ENCODE measurements at regions not wholly inside any gene's neighbourhood (a gene's known extent, or its start where the extent isn't known, plus 50 kb on each side); places are given as distances from the start of the nearest gene placed in this dataset.

DNA sequence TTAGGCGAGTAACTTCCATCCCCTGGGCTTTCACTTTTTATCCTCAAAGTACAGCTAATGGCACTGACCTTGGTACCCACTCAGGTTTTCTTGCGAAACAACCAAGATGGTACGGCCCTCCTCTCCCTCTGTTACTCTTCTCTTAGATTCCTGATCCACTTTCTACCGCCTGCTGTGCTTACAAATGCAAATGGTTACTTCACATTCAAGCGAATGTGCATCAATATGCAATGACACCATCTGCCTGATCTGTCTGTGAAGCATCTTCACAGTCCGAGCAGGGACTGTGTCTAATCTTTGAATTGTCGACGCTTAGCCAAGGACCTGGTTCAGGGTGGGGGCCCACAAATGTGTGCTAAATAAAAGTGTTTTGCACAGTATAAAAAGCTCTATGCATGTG is 112.2 kb downstream of the TRIB2 start:
- Histone ChIP-seq H3K9me3 (no peaks in the 10 kb centered on the region), H3K4me3 (no peak overlapping the region), H3K27ac (no peak overlapping the region), H3K4me2 (no peak overlapping the region), H3K4me1 (no peaks in the 10 kb centered on the region)
- DNase-seq (ENCODE audit: low read depth in 1 of 2, low spot score in 1 of 2), result no peak
- no peak for TF ChIP-seq RCOR1 (IDR thresholded peaks at IDR 0.05; ENCODE audit: low read depth, low read length)
- no peak for TF ChIP-seq SMC3 (IDR thresholded peaks at IDR 0.05)
- TF ChIP-seq TFCP2L1 (CRISPR knock-in tag; IDR thresholded peaks at IDR 0.05), result no peak
- no peak for TF ChIP-seq EP300 (IDR thresholded peaks at IDR 0.05)
- POLR2A ChIA-PET, result no interaction called here
- WGBS (ENCODE audit: missing lambda C conversion rate), result 35% methylated on average over 8 of the region's 8 CpGs
- CTCF ChIA-PET, result interaction anchor here (1.0 kb wide), 1 partner anchor 10 kb away, joined by 3 read pairs; no protein-coding TSS in a partner anchor
- no peak for FAIRE-seq
- no peak for ATAC-seq

DNA sequence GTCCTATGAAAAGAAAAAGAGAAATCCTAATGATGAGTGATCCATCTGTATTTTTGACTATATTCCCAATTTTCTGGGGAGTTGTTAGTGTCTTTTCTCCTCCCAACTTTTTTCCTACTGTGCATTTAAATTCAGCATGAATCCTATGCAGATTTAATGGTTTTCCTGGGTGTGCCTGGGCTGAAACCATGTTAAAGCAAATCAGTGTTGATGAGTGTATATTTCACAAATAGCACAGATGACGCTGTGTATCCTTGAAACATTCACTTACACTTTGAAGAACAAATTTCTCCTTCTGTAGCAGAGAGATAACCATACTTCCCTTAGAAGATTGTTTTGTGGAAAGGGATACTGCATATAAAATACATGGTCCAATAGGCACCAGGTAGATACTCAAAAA is 114.3 kb downstream of the TRIB2 start:
- Histone ChIP-seq H3K9me3 (no peaks in the 10 kb centered on the region), H3K4me1 (no peaks in the 10 kb centered on the region), H3K27ac (no peak overlapping the region), H3K4me2 (no peak overlapping the region), H3K4me3 (no peak overlapping the region)
- TF ChIP-seq KDM5A (IDR thresholded peaks at IDR 0.05), result no peak
- TF ChIP-seq, protein P1, sequence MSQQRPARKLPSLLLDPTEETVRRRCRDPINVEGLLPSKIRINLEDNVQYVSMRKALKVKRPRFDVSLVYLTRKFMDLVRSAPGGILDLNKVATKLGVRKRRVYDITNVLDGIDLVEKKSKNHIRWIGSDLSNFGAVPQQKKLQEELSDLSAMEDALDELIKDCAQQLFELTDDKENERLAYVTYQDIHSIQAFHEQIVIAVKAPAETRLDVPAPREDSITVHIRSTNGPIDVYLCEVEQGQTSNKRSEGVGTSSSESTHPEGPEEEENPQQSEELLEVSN (IDR thresholded peaks at IDR 0.05; ENCODE audit: borderline replicate concordance, low read depth), result no peak
- TF ChIP-seq POLR2A (IDR thresholded peaks at IDR 0.05; ENCODE audit: low read length), result no peak
- TF ChIP-seq HDAC2 (IDR thresholded peaks at IDR 0.05), result no peak
- no peak for ATAC-seq
- 3% methylated on average over 1 of the region's 1 CpG for WGBS (ENCODE audit: missing lambda C conversion rate)
- no peak for FAIRE-seq
- no peak for DNase-seq (ENCODE audit: low read depth in 1 of 2, low spot score in 1 of 2)
- CTCF ChIA-PET, result no interaction called here
- POLR2A ChIA-PET, result no interaction called here

DNA sequence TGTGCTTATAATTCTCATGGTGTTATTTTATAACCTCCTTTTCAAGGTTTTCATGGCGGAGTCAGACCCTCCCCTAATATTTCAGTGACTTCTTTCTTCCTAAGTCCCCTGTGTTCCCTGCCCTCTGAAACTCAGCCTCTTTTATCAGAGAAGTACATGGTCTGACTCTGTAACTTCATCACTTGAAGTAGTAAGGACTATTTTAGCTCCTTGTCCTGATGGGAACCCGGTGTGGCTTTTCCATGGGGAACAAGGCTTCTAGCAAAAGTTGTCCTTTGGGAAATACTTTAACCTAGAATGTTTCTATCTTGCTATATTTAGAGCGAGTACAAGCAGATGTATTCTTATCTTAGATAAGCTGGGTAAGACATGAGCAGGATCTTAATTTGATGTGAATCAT is 117.5 kb downstream of the TRIB2 start:
- ChIA-PET CTCF (no interaction called here), POLR2A (no interaction called here)
- Histone ChIP-seq H3K9me3 (no peaks in the 10 kb centered on the region), H3K27ac (no peak overlapping the region), H3K4me1 (no peaks in the 10 kb centered on the region), H3K4me2 (no peak overlapping the region), H3K4me3 (no peak overlapping the region)
- FAIRE-seq, result no peak
- ATAC-seq, result no peak
- WGBS (ENCODE audit: missing lambda C conversion rate), result 1% methylated on average over 3 of the region's 3 CpGs
- no peak for DNase-seq (ENCODE audit: low read depth in 1 of 2, low spot score in 1 of 2)
- no peak for TF ChIP-seq EP300 (IDR thresholded peaks at IDR 0.05)
- TF ChIP-seq NFE2L2 (conservative IDR thresholded peaks at IDR 0.05; ENCODE audit: low read length), result no peak
- TF ChIP-seq, protein P2, sequence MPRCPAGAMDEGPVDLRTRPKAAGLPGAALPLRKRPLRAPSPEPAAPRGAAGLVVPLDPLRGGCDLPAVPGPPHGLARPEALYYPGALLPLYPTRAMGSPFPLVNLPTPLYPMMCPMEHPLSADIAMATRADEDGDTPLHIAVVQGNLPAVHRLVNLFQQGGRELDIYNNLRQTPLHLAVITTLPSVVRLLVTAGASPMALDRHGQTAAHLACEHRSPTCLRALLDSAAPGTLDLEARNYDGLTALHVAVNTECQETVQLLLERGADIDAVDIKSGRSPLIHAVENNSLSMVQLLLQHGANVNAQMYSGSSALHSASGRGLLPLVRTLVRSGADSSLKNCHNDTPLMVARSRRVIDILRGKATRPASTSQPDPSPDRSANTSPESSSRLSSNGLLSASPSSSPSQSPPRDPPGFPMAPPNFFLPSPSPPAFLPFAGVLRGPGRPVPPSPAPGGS (IDR thresholded peaks at IDR 0.05), result no peak
- TF ChIP-seq JUNB (IDR thresholded peaks at IDR 0.05), result no peak
- no peak for TF ChIP-seq KDM1A (IDR thresholded peaks at IDR 0.05; ENCODE audit: low read depth)
- no peak for TF ChIP-seq RFX5 (IDR thresholded peaks at IDR 0.05)
- TF ChIP-seq MAZ (IDR thresholded peaks at IDR 0.05; ENCODE audit: borderline replicate concordance, low read depth, low read length), result no peak
- no peak for TF ChIP-seq ZNF302 (CRISPR knock-in tag; IDR thresholded peaks at IDR 0.05)

DNA sequence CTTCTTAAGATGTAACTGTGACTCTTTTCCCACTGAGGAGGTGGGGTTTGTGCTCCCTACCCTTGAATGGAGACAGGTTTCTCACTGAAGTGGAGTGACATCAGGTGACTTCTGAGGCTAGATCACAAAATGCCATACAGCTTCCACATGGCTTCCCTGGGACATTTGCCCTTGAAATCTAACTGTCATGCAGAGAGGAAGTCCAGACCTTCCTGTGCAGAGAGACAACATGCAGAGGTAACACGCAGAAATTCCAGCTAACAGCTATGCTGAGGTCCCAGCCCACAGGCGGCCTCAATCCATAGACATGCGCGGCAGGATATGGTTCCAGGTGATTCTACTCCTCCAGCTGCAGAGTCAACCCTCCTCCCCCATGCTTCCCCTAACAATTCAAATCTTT is 119.0 kb downstream of the TRIB2 start:
- DNase-seq (ENCODE audit: low read depth in 1 of 2, low spot score in 1 of 2), result no peak
- ATAC-seq, result no peak
- Histone ChIP-seq H3K4me2 (no peak overlapping the region), H3K4me1 (no peaks in the 10 kb centered on the region), H3K4me3 (no peak overlapping the region), H3K27ac (no peak overlapping the region), H3K9me3 (no peaks in the 10 kb centered on the region)
- ChIA-PET CTCF (no interaction called here), POLR2A (no interaction called here)
- 32% methylated on average over 4 of the region's 4 CpGs for WGBS (ENCODE audit: missing lambda C conversion rate)
- FAIRE-seq, result no peak
- TF ChIP-seq, protein P3, sequence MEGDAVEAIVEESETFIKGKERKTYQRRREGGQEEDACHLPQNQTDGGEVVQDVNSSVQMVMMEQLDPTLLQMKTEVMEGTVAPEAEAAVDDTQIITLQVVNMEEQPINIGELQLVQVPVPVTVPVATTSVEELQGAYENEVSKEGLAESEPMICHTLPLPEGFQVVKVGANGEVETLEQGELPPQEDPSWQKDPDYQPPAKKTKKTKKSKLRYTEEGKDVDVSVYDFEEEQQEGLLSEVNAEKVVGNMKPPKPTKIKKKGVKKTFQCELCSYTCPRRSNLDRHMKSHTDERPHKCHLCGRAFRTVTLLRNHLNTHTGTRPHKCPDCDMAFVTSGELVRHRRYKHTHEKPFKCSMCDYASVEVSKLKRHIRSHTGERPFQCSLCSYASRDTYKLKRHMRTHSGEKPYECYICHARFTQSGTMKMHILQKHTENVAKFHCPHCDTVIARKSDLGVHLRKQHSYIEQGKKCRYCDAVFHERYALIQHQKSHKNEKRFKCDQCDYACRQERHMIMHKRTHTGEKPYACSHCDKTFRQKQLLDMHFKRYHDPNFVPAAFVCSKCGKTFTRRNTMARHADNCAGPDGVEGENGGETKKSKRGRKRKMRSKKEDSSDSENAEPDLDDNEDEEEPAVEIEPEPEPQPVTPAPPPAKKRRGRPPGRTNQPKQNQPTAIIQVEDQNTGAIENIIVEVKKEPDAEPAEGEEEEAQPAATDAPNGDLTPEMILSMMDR (IDR thresholded peaks at IDR 0.05), result no peak
- TF ChIP-seq, protein P4, sequence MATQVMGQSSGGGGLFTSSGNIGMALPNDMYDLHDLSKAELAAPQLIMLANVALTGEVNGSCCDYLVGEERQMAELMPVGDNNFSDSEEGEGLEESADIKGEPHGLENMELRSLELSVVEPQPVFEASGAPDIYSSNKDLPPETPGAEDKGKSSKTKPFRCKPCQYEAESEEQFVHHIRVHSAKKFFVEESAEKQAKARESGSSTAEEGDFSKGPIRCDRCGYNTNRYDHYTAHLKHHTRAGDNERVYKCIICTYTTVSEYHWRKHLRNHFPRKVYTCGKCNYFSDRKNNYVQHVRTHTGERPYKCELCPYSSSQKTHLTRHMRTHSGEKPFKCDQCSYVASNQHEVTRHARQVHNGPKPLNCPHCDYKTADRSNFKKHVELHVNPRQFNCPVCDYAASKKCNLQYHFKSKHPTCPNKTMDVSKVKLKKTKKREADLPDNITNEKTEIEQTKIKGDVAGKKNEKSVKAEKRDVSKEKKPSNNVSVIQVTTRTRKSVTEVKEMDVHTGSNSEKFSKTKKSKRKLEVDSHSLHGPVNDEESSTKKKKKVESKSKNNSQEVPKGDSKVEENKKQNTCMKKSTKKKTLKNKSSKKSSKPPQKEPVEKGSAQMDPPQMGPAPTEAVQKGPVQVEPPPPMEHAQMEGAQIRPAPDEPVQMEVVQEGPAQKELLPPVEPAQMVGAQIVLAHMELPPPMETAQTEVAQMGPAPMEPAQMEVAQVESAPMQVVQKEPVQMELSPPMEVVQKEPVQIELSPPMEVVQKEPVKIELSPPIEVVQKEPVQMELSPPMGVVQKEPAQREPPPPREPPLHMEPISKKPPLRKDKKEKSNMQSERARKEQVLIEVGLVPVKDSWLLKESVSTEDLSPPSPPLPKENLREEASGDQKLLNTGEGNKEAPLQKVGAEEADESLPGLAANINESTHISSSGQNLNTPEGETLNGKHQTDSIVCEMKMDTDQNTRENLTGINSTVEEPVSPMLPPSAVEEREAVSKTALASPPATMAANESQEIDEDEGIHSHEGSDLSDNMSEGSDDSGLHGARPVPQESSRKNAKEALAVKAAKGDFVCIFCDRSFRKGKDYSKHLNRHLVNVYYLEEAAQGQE (IDR thresholded peaks at IDR 0.05), result no peak
- TF ChIP-seq ZNF302 (CRISPR knock-in tag; IDR thresholded peaks at IDR 0.05), result no peak
- TF ChIP-seq CBX2 (IDR thresholded peaks at IDR 0.05; ENCODE audit: borderline replicate concordance, low read depth), result no peak
- TF ChIP-seq, protein P5, sequence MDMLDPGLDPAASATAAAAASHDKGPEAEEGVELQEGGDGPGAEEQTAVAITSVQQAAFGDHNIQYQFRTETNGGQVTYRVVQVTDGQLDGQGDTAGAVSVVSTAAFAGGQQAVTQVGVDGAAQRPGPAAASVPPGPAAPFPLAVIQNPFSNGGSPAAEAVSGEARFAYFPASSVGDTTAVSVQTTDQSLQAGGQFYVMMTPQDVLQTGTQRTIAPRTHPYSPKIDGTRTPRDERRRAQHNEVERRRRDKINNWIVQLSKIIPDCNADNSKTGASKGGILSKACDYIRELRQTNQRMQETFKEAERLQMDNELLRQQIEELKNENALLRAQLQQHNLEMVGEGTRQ (IDR thresholded peaks at IDR 0.05), result no peak
- TF ChIP-seq, protein P1 (IDR thresholded peaks at IDR 0.05; ENCODE audit: borderline replicate concordance, low read depth), result no peak
- TF ChIP-seq FOSL2 (IDR thresholded peaks at IDR 0.05), result no peak
- TF ChIP-seq FOSL2 (CRISPR knock-in tag; IDR thresholded peaks at IDR 0.05), result no peak
- TF ChIP-seq NFE2L2 (conservative IDR thresholded peaks at IDR 0.05; ENCODE audit: low read length), result no peak
- no peak for TF ChIP-seq MAFK (IDR thresholded peaks at IDR 0.05; ENCODE audit: partially characterized antibody)
- no peak for TF ChIP-seq CEBPB (IDR thresholded peaks at IDR 0.05)
- TF ChIP-seq POLR2AphosphoS2 (conservative IDR thresholded peaks at IDR 0.05; ENCODE audit: low read length), result no peak
- TF ChIP-seq KDM1A (IDR thresholded peaks at IDR 0.05; ENCODE audit: low read depth), result no peak

Data from A549 (cell line).